PC-3 (cell line): ENCODE measurements at regions not wholly inside any gene's neighbourhood (a gene's known extent, or its start where the extent isn't known, plus 50 kb on each side); places are given as distances from the start of the nearest gene placed in this dataset.

Experiments
- ATAC-seq: fragments of 200-7000 bp; cut with Tn5 transposase; 2 replicates; pipeline ENCODE4 v1.9.1; 2020; ENCODE audit warnings: mild to moderate bottlenecking, moderate library complexity
- BruUV-seq: library from RNA; stranded (reverse); fragments of 400-500 nt; replicated peaks from 2 replicates; lab custom pipeline; 2021; lab: Mats Ljungman, UMichigan
- CTCF ChIA-PET: fragments of 300-600 bp; sonication (Branson Sonifier 250); formaldehyde crosslinking; loops from one replicate; lab custom pipeline; 2022; ENCODE audit warnings: antibody characterized with exemption; lab: Charles Lee
- POLR2A ChIA-PET: fragments of 300-600 bp; sonication (Branson Sonifier 250); formaldehyde crosslinking; loops from one replicate; lab custom pipeline; 2022; ENCODE audit warnings: antibody characterized with exemption; ENCODE audit not compliant: unreplicated experiment; lab: Charles Lee
- DNase-seq: peaks from one replicate; pipeline ENCODE4 v3.0.0-alpha.2; 2015
- H2AFZ ChIP-seq: fragments of 300-600 bp; sonication (generic); 2 replicates; pipeline ENCODE4 v1.6.0; 2016; ENCODE audit warnings: antibody characterized with exemption, low read length
- H3F3A ChIP-seq: fragments of 300-600 bp; sonication (generic); one replicate; pipeline ENCODE4 v1.6.0; 2017; ENCODE audit warnings: antibody characterized with exemption, low read length, control low read depth, mild to moderate bottlenecking; ENCODE audit not compliant: unreplicated experiment
- H3K27ac ChIP-seq: fragments of 300-600 bp; sonication (generic); 2 replicates; pipeline ENCODE4 v1.5.1; 2016; ENCODE audit warnings: mild to moderate bottlenecking, low read length
- H3K27me3 ChIP-seq: fragments of 300-600 bp; sonication (generic); 2 replicates; pipeline ENCODE4 v1.6.1; 2016; ENCODE audit warnings: low read length, mixed read lengths
- H3K36me3 ChIP-seq: fragments of 300-600 bp; sonication (generic); 2 replicates; pipeline ENCODE4 v1.6.1; 2016; ENCODE audit warnings: low read depth, mixed run types, low read length, mixed read lengths
- H3K4me1 ChIP-seq: fragments of 300-600 bp; sonication (generic); 2 replicates; pipeline ENCODE4 v1.5.1; 2016; ENCODE audit warnings: low read length; ENCODE audit not compliant: insufficient read depth
- H3K4me2 ChIP-seq: fragments of 300-600 bp; sonication (generic); 2 replicates; pipeline ENCODE4 v1.6.0; 2016; ENCODE audit warnings: low read length
- H3K4me3 ChIP-seq: fragments of 300-600 bp; sonication (generic); 2 replicates; pipeline ENCODE4 v1.5.1; 2016; ENCODE audit warnings: mild to moderate bottlenecking, low read length, mixed read lengths
- H3K79me2 ChIP-seq: fragments of 300-600 bp; sonication (generic); 2 replicates; pipeline ENCODE4 v1.6.1; 2017; ENCODE audit warnings: low read length, mixed read lengths
- H3K9ac ChIP-seq: fragments of 300-600 bp; sonication (generic); 2 replicates; pipeline ENCODE4 v1.6.0; 2016; ENCODE audit warnings: mild to moderate bottlenecking, low read length
- H3K9me2 ChIP-seq: fragments of 300-600 bp; sonication (generic); replicated peaks from 2 replicates; pipeline ENCODE4 v1.6.1; 2016; ENCODE audit warnings: mixed run types, low read length, mixed read lengths
- H3K9me3 ChIP-seq: fragments of 300-600 bp; sonication (generic); 2 replicates; pipeline ENCODE4 v1.6.1; 2016; ENCODE audit warnings: low read length, mixed read lengths
- H4K20me1 ChIP-seq: fragments of 300-600 bp; sonication (generic); 2 replicates; pipeline ENCODE4 v1.6.1; 2016; ENCODE audit warnings: low read length, mixed read lengths
- CTCF ChIP-seq: fragments of 300-600 bp; sonication (generic); conservative IDR thresholded peaks from 2 replicates; pipeline ENCODE4 v1.5.1; 2017; ENCODE audit warnings: antibody characterized with exemption, low read depth, mild to moderate bottlenecking, low read length
- EZH2 ChIP-seq: fragments of 300-600 bp; sonication (generic); IDR thresholded peaks from one replicate; pipeline ENCODE4 v1.6.1; 2017; ENCODE audit warnings: antibody characterized with exemption, mild to moderate bottlenecking, low read length; ENCODE audit not compliant: unreplicated experiment
- EZH2phosphoT487 ChIP-seq: fragments of 300-600 bp; sonication (generic); IDR thresholded peaks from 2 replicates; pipeline ENCODE4 v1.6.1; 2018; ENCODE audit warnings: mild to moderate bottlenecking, antibody characterized with exemption, low read length, borderline replicate concordance
- intact Hi-C: fragments of 100-400 bp; cut with micrococcal nuclease; formaldehyde crosslinking; loops from 2 replicates; pipeline ENCODE4 v1.9.0; 2023

GRCh38 chr15:39302936-39303335 lies 277.9 kb upstream of the THBS1 start:
- BruUV-seq: no TSS peak
- Histone ChIP-seq H3K27me3 (no peaks in the 10 kb centered on the region), H3K4me2 (no peak overlapping the region), H3K79me2 (no peaks in the 10 kb centered on the region), H3K9ac (no peak overlapping the region), H3K4me1 (peaks cover 30% of the 10 kb centered on the region), H3K9me2 (no peaks in the 10 kb centered on the region), H4K20me1 (no peaks in the 10 kb centered on the region), H2AFZ (no peak overlapping the region), H3K27ac (no peak overlapping the region), H3K4me3 (no peak overlapping the region), H3F3A (peaks cover 9% of the 10 kb centered on the region), H3K9me3 (no peaks in the 10 kb centered on the region), H3K36me3 (no peaks in the 10 kb centered on the region)
- intact Hi-C loops: no loop called here
- TF ChIP-seq EZH2 (no peak), EZH2phosphoT487 (no peak), CTCF (no peak)
- ATAC-seq (no peak), DNase-seq (no peak)
- CTCF ChIA-PET: no interaction called here
- POLR2A ChIA-PET: interaction anchor here (0.6 kb wide), 1 partner anchor 189 kb away, joined by 3 read pairs; no protein-coding TSS in a partner anchor

GRCh38 chr15:39304201-39304841 lies 276.6 kb upstream of the THBS1 start:
- POLR2A ChIA-PET: no interaction called here
- BruUV-seq: no TSS peak
- Histone ChIP-seq H3K4me1 (peaks cover 30% of the 10 kb centered on the region), H3K79me2 (no peaks in the 10 kb centered on the region), H3K4me2 (no peak overlapping the region), H4K20me1 (no peaks in the 10 kb centered on the region), H3K36me3 (no peaks in the 10 kb centered on the region), H3K27ac (no peak overlapping the region), H3F3A (peaks cover 9% of the 10 kb centered on the region), H2AFZ (no peak overlapping the region), H3K9me3 (no peaks in the 10 kb centered on the region), H3K9ac (no peak overlapping the region), H3K27me3 (no peaks in the 10 kb centered on the region), H3K9me2 (no peaks in the 10 kb centered on the region), H3K4me3 (no peak overlapping the region)
- TF ChIP-seq EZH2 (no peak), CTCF (no peak), EZH2phosphoT487 (no peak)
- no peak for ATAC-seq
- CTCF ChIA-PET: no interaction called here
- no peak for DNase-seq
- intact Hi-C loops: no loop called here

- H3K4me1 ChIP-seq: peaks cover 24% of the 10 kb centered on the region
Measured at GRCh38 chr15:39304931-39305728, 275.7 kb upstream of the THBS1 start.

More at GRCh38 chr15:39304931-39305728, 275.7 kb upstream of the THBS1 start:
- Histone ChIP-seq H4K20me1 (no peaks in the 10 kb centered on the region), H3K9me3 (no peaks in the 10 kb centered on the region), H3K9ac (no peak overlapping the region), H3K4me3 (no peak overlapping the region), H2AFZ (no peak overlapping the region), H3K9me2 (no peaks in the 10 kb centered on the region), H3K4me2 (no peak overlapping the region), H3K79me2 (no peaks in the 10 kb centered on the region), H3K27me3 (no peaks in the 10 kb centered on the region), H3K36me3 (no peaks in the 10 kb centered on the region), H3K27ac (no peak overlapping the region), H3F3A (peaks cover 9% of the 10 kb centered on the region)
- ATAC-seq (no peak), DNase-seq (no peak)
- POLR2A ChIA-PET: no interaction called here
- TF ChIP-seq EZH2phosphoT487 (no peak), EZH2 (no peak), CTCF (no peak)
- intact Hi-C loops: no loop called here
- BruUV-seq: no TSS peak
- CTCF ChIA-PET: no interaction called here
